ENCODE measurements at regions not wholly inside any gene's neighbourhood (a gene's known extent, or its start where the extent isn't known, plus 50 kb on each side); places are given as distances from the start of the nearest gene placed in this dataset.
"Not testable (repeated sequence)": the region's sequence is repeated elsewhere in the genome, so short reads cannot be mapped to it uniquely, and the experiment has no call there.

- DNase-seq (ENCODE audit: low spot score): no peak
Measured at GRCh38 chr5:3489239-3489843, 106.3 kb upstream of the IRX1 start.

GRCh38 chr5:3484836-3485235 lies 110.8 kb upstream of the IRX1 start:
- no peak for DNase-seq (ENCODE audit: low spot score)

- no peak for DNase-seq (ENCODE audit: low spot score)
Measured at GRCh38 chr5:3481175-3481574, 114.5 kb upstream of the IRX1 start.

- no peak for DNase-seq (ENCODE audit: low spot score)
Measured at GRCh38 chr5:3475674-3476073, 120.0 kb upstream of the IRX1 start.

GRCh38 chr5:3466392-3466791 lies 129.2 kb upstream of the IRX1 start:
- DNase-seq (ENCODE audit: low spot score): no peak

GRCh38 chr5:3460416-3460815 lies 135.2 kb upstream of the IRX1 start:
- no peak for DNase-seq (ENCODE audit: low spot score)

- DNase-seq (ENCODE audit: low spot score): no peak
Measured at GRCh38 chr5:3456121-3456681, 139.4 kb upstream of the IRX1 start.

GRCh38 chr5:3454028-3454427 lies 141.6 kb upstream of the IRX1 start:
- not testable (repeated sequence) for DNase-seq (ENCODE audit: low spot score)

- no peak for DNase-seq (ENCODE audit: low spot score)
Measured at GRCh38 chr5:3452622-3453021, 143.0 kb upstream of the IRX1 start.

- no peak for DNase-seq (ENCODE audit: low spot score)
Measured at GRCh38 chr5:3451961-3452360, 143.7 kb upstream of the IRX1 start.

- no peak for DNase-seq (ENCODE audit: low spot score)
Measured at GRCh38 chr5:3449481-3449880, 146.2 kb upstream of the IRX1 start.

- no peak for DNase-seq (ENCODE audit: low spot score)
Measured at GRCh38 chr5:3446410-3446809, 149.2 kb upstream of the IRX1 start.

GRCh38 chr5:3445517-3445916 lies 150.1 kb upstream of the IRX1 start:
- DNase-seq (ENCODE audit: low spot score): not testable (repeated sequence)

GRCh38 chr5:3432135-3432534 lies 163.5 kb upstream of the IRX1 start:
- DNase-seq (ENCODE audit: low spot score): no peak

GRCh38 chr5:3430691-3431090 lies 164.9 kb upstream of the IRX1 start:
- DNase-seq (ENCODE audit: low spot score): no peak

- no peak for DNase-seq (ENCODE audit: low spot score)
Measured at GRCh38 chr5:3429962-3430361, 165.7 kb upstream of the IRX1 start.

GRCh38 chr5:3428334-3428733 lies 167.3 kb upstream of the IRX1 start:
- no peak for DNase-seq (ENCODE audit: low spot score)

- no peak for DNase-seq (ENCODE audit: low spot score)
Measured at GRCh38 chr5:3424946-3425345, 170.7 kb upstream of the IRX1 start.

GRCh38 chr5:3417376-3417943 lies 178.2 kb upstream of the IRX1 start:
- DNase-seq (ENCODE audit: low spot score): no peak

- no peak for DNase-seq (ENCODE audit: low spot score)
Measured at GRCh38 chr5:3414371-3414770, 181.3 kb upstream of the IRX1 start.

- no peak for DNase-seq (ENCODE audit: low spot score)
Measured at GRCh38 chr5:3412146-3412545, 183.5 kb upstream of the IRX1 start.

GRCh38 chr5:3411363-3411762 lies 184.3 kb upstream of the IRX1 start:
- no peak for DNase-seq (ENCODE audit: low spot score)

- DNase-seq (ENCODE audit: low spot score): no peak
Measured at GRCh38 chr5:3401635-3402034, 194.0 kb upstream of the IRX1 start.
